SJCRH30 (cell line): ENCODE measurements at regions not wholly inside any gene's neighbourhood (a gene's known extent, or its start where the extent isn't known, plus 50 kb on each side); places are given as distances from the start of the nearest gene placed in this dataset.

Experiments used
- DNase-seq, 2 experiments: peaks; one replicate each; pipeline ENCODE4 v3.0.0-alpha.2; 2015 to 2020
- H3K27ac ChIP-seq: fragments of 250-450 bp; sonication (Bioruptor Pico); 2 replicates; pipeline ENCODE4 v1.5.1; 2020; ENCODE audit warnings: mild to moderate bottlenecking, moderate library complexity
- H3K27me3 ChIP-seq: fragments of 250-450 bp; sonication (Bioruptor Pico); 2 replicates; pipeline ENCODE4 v1.5.1; 2020; ENCODE audit warnings: mild to moderate bottlenecking, moderate library complexity
- H3K36me3 ChIP-seq: fragments of 250-450 bp; sonication (Bioruptor Pico); 2 replicates; pipeline ENCODE4 v1.5.1; 2020; ENCODE audit warnings: mild to moderate bottlenecking, moderate library complexity
- H3K4me1 ChIP-seq: fragments of 250-450 bp; sonication (Bioruptor Pico); 2 replicates; pipeline ENCODE4 v1.5.1; 2020; ENCODE audit warnings: mild to moderate bottlenecking, moderate library complexity
- H3K4me3 ChIP-seq: fragments of 250-450 bp; sonication (Bioruptor Pico); 2 replicates; pipeline ENCODE4 v1.5.1; 2020; ENCODE audit warnings: mild to moderate bottlenecking, moderate library complexity
- H3K9me3 ChIP-seq: fragments of 250-450 bp; sonication (Bioruptor Pico); replicated peaks from 2 replicates; pipeline ENCODE4 v1.5.1; 2020; ENCODE audit warnings: mild to moderate bottlenecking, moderate library complexity

DNA sequence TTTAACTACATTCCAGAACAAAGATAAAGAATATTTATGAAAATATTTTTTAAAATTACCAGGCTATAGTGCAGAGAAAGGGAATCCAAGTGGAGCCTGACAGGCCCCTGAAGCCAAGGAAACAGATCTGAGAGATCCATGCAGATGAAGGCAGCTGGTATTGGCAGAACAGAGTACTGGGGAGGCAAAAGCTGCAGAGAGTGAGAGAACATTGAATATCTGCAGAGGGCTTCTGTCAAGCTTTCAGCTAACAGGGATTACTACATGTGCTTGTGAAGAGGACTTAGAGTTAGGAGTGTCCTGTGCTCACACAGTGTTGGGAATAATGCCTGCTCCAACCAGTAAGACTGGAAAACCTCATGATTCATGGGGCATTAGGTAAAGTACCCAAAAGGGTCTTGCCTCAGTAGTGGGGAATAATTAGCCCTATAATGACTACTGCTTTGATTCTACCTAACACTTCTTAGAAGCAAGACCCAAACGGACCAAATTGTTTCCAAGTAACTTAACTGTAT is 657.2 kb downstream of the DHX35 start:
- Histone ChIP-seq H3K36me3 (no peaks in the 10 kb centered on the region), H3K4me1 (no peaks in the 10 kb centered on the region), H3K4me3 (no peak overlapping the region), H3K9me3 (no peaks in the 10 kb centered on the region), H3K27me3 (peaks cover 3% of the 10 kb centered on the region; the same call in 1 of the 2 replicates), H3K27ac (no peak overlapping the region)
- no peak for DNase-seq

DNA sequence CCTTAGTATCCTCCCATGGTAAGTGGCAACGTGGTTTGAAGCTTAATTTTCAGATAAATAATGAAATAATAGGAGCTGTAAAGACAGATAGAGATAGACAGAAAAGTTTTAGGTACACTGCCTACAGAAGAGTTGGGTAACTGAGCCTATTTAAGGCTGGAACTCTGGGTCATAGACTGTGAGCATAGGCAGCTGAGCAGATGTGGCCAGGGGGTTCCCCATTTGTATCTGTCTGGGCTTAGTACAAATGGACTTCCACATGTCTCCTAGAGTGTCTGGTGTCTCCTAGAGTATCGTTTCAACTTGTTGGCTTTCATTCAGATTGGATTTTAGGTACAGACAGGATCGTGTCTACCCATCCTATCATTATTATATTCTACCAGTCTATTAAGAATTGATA is 649.8 kb downstream of the DHX35 start:
- Histone ChIP-seq H3K4me1 (no peaks in the 10 kb centered on the region), H3K36me3 (no peaks in the 10 kb centered on the region), H3K27ac (no peak overlapping the region), H3K4me3 (no peak overlapping the region), H3K9me3 (no peaks in the 10 kb centered on the region), H3K27me3 (no peaks in the 10 kb centered on the region)
- no peak for DNase-seq

DNA sequence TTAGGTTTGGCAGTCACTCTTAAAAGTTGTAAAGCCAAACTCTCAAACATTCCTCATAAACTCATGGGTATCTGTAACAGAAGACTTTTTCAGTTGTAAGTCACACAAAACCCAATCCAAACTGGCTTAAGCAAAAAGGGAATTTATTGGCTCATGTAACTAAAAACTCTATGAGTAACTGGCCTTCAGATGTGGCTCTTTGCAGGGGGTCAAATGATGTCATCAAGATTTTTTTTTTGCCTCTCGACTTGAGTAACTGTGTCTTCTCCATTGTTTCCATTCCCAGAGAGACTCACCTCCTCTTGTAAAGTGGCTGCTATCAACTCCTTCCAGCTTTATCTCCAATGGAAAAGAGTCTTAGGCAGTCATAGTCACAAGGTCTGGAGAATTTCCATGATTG is 645.0 kb downstream of the DHX35 start:
- Histone ChIP-seq H3K36me3 (no peaks in the 10 kb centered on the region), H3K27me3 (peaks cover 4% of the 10 kb centered on the region; the same call in 1 of the 2 replicates), H3K4me1 (no peaks in the 10 kb centered on the region), H3K9me3 (no peaks in the 10 kb centered on the region), H3K27ac (no peak overlapping the region), H3K4me3 (no peak overlapping the region)
- DNase-seq, result peak in 1 of 2 experiments; percentile 9

DNA sequence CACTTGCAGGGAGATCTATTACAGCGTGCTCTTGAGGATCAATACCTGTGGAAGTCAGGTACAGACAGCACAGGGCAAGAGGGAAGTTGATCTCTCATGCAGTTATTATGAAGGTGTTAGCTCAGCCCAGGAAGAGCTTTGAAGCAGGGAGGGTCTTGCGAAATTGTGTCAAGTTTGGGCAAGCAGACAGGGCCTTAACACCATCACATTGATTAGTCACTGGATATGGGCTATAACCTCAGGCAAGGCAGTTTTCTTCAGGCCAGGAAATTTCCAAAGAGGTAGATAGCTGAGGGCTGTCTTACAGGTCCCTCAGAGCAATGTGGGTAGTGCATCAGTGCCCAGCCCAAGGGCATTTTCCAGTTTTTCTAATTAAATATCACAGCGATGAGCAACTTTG is 643.8 kb downstream of the DHX35 start:
- H3K27me3 ChIP-seq, result peaks cover 6% of the 10 kb centered on the region; the same call in 1 of the 2 replicates

DNA sequence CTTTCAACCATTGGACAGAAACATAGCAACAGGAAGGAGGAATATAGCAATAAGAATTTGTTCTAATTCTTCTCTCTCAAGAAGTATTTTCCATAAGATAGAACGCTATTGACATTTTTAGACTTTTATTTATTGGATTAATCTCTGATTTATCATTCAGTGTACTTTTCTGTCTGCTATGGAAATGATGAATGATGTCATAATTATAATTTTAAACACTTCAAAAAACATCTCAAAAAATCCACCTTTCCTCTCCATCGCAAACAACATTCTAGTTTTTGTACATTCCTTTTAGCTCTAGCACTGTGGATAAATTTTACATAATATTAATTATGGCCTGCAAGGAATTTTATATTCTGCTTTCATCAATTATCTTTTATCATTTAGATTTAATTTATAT is 643.2 kb downstream of the DHX35 start:
- H3K36me3 ChIP-seq, result no peaks in the 10 kb centered on the region
- H3K4me1 ChIP-seq, result no peaks in the 10 kb centered on the region
- DNase-seq, result no peak
- no peaks in the 10 kb centered on the region for H3K9me3 ChIP-seq
- H3K27me3 ChIP-seq, result peaks cover 6% of the 10 kb centered on the region; the same call in 1 of the 2 replicates
- no peak overlapping the region for H3K27ac ChIP-seq
- H3K4me3 ChIP-seq, result no peak overlapping the region

More for the DNA sequence above, 643.8 kb downstream of the DHX35 start:
- Histone ChIP-seq H3K9me3 (no peaks in the 10 kb centered on the region), H3K36me3 (no peaks in the 10 kb centered on the region), H3K4me1 (no peaks in the 10 kb centered on the region), H3K27ac (no peak overlapping the region), H3K4me3 (no peak overlapping the region)
- DNase-seq, result no peak

DNA sequence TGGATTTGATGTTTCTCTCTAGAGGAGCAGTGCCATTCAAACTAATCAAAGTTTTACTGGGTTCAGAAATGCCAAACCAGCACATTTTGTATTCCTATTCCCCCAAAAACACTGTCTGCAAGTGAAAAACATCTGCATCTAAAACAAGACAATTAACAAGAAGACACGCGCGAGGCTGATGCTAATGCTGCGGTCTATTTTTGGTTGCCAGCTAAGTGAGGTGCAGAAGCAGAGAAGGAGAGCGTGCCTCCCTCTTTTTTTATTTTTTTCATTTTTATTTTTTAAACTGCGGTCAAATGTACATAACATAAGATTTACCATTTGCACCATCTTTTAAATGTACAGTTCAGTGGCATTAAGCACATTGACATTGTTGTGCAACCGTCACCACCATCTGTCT is 641.1 kb downstream of the DHX35 start:
- Histone ChIP-seq H3K36me3 (no peaks in the 10 kb centered on the region), H3K4me1 (no peaks in the 10 kb centered on the region), H3K4me3 (no peak overlapping the region), H3K27ac (no peak overlapping the region), H3K27me3 (peaks cover 6% of the 10 kb centered on the region; the same call in 1 of the 2 replicates), H3K9me3 (no peaks in the 10 kb centered on the region)
- DNase-seq, result no peak

DNA sequence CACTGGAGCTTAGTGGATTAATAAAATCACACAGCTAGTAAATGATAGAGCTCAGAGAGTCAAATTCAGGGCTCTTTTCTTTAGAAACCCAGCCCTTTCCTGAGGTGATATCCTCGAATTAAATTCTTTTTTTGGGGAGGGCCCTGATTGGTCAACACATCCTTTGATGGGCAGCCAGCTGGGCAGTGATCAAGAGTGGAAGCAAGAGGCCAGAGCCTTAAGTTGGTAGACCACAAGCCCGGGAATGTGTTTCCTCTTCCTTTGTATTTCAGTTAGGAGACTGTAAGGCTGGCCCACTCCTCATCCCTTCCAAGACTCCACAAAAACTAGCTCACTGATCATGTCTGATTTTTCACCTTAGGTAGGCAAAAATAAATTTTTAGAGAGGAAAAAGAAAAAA is 640.5 kb downstream of the DHX35 start:
- no peaks in the 10 kb centered on the region for H3K9me3 ChIP-seq

DNA sequence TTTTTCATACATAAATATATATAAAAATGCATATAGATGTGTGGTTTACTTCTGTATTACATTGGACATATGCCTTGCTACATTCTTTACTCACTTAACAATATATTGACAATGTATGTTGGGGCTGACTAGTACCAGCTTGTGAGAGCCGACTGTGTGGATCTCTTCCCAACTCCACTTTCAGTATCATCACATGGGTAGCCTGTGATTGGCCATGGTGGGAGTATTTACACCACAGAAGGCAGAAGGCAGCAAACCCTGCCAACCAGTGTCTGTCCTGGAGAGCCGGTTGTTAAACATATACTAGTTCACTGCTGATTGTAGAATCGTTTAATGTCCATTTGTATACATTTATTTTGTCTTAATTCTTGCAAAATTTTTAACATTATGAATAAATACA is 638.7 kb downstream of the DHX35 start:
- DNase-seq, result no peak
- Histone ChIP-seq H3K4me3 (no peak overlapping the region), H3K36me3 (no peaks in the 10 kb centered on the region), H3K9me3 (no peaks in the 10 kb centered on the region), H3K4me1 (no peaks in the 10 kb centered on the region), H3K27ac (no peak overlapping the region), H3K27me3 (peaks cover 14% of the 10 kb centered on the region; the same call in 1 of the 2 replicates)

More for the DNA sequence above, 640.5 kb downstream of the DHX35 start:
- H3K4me1 ChIP-seq, result no peaks in the 10 kb centered on the region
- no peak for DNase-seq
- H3K27ac ChIP-seq, result no peak overlapping the region
- H3K4me3 ChIP-seq, result no peak overlapping the region
- H3K27me3 ChIP-seq, result peaks cover 6% of the 10 kb centered on the region; the same call in 1 of the 2 replicates
- no peaks in the 10 kb centered on the region for H3K36me3 ChIP-seq

DNA sequence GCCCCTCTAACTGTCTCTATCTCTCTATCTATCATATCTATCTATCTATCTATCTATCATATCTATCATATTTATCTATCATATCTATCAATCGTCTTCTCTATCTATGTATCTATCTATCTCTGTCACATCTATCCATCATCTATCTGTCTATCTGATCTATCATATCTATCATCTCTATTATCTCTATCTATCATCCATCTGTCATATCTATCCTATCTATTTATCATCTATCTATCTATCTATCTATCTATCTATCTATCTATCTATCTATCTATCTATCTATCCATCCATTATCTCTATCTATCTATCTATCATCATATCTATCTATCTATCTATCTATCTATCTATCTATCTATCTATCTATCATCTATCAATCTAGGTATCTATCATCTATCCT is 638.0 kb downstream of the DHX35 start:
- Histone ChIP-seq H3K27ac (no peak overlapping the region), H3K27me3 (peaks cover 17% of the 10 kb centered on the region; the same call in 1 of the 2 replicates), H3K9me3 (no peaks in the 10 kb centered on the region), H3K4me1 (no peaks in the 10 kb centered on the region), H3K4me3 (no peak overlapping the region), H3K36me3 (no peaks in the 10 kb centered on the region)
- DNase-seq, result no peak

DNA sequence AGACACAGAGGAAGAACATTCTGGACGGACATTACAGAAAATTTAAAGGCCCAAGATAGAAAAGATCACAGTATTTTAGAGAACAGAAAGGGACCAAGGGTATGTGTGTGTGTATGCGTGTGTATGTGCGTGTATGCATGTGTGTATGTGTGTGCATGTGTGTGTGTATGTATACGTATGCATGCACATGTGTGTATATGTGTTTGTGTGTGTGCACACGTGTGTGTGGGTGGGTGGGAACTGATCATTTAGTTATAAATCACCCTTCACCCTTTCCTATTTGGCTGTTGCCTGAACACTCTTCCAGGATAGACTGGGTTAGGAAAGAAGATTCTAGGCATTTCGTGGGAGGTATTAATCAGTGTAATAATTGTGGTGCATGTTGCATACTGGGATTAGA is 634.4 kb downstream of the DHX35 start:
- Histone ChIP-seq H3K4me3 (no peak overlapping the region), H3K36me3 (no peaks in the 10 kb centered on the region), H3K4me1 (no peaks in the 10 kb centered on the region), H3K27me3 (peaks cover 22% of the 10 kb centered on the region), H3K9me3 (no peaks in the 10 kb centered on the region), H3K27ac (no peak overlapping the region)
- no peak for DNase-seq

DNA sequence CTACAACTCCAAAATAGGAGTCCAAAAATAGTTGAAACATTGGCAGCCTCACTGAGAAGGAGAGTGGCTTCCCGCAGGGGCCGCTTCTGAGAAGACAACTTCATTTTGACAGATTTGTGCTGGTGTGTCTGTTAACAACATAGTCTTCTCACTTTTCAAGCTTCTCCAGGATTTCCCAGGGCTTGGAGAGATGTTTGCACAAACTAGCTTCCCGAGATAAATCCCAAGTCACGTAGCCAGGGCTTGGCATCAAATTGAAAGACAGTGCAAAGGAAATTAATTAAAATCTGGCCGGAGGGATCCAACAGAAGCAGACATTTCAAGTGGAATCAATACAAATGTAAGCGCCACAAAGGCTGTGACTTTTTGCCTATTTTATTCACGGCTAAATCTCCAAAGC is 630.2 kb downstream of the DHX35 start:
- Histone ChIP-seq H3K4me3 (no peak overlapping the region), H3K27me3 (peaks cover 22% of the 10 kb centered on the region), H3K27ac (no peak overlapping the region), H3K9me3 (no peaks in the 10 kb centered on the region), H3K36me3 (no peaks in the 10 kb centered on the region), H3K4me1 (no peaks in the 10 kb centered on the region)
- DNase-seq, result no peak

DNA sequence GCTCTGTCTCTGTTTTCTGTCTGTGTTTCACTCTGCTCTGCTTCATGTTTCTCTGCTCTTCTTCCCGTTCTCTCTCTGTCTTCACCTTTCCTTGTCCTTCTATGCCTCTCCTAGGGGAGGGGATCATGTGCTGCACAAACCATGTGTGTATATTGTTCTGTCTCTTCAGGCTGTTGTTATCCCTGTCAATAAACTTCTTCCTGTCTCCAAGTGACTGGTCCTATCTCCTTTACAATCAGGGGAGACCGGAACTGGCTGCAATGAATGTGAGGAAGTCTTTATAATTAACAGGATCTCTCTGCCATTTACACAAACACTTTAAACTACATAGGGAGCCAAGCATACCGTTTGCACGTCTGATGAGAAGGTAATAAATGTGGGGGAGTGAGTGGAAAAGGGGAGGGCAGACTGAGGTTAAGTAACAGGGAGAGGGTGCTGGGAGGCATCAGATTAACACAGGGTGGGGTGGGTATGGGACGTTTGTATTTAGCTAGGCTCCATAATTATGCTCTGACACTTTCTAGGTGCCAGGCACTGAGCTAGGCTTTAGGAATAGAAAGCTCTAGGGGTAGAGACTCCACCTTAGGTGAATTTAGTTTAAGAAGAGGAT is 626.1 kb downstream of the DHX35 start:
- DNase-seq, result no peak
- Histone ChIP-seq H3K27me3 (peaks cover 3% of the 10 kb centered on the region; the same call in 1 of the 2 replicates), H3K36me3 (no peaks in the 10 kb centered on the region), H3K9me3 (no peaks in the 10 kb centered on the region), H3K4me1 (no peaks in the 10 kb centered on the region), H3K4me3 (no peak overlapping the region), H3K27ac (no peak overlapping the region)

DNA sequence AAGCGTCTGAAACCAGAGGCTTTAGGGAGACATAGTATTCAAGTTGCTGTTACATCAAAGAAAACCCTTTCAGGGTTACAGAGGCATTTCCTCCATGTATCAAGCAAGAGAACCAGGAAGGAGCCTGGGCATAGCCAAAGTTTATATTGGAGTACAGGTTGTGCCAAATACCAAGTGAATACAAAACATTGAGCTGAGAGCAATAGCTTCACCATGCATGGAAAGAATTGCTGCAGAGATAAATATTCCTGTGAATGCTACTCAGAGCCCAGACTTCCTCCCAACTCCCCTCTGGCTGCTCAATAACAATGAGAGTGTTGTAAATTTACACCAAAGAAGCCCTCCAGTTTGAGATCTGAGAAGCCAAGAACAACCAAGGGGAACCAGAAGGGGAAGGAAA is 618.9 kb downstream of the DHX35 start:
- H3K4me1 ChIP-seq, result no peaks in the 10 kb centered on the region
- H3K9me3 ChIP-seq, result no peaks in the 10 kb centered on the region
- H3K27ac ChIP-seq, result no peak overlapping the region
- DNase-seq, result no peak
- peaks cover 3% of the 10 kb centered on the region; the same call in 1 of the 2 replicates for H3K27me3 ChIP-seq
- no peaks in the 10 kb centered on the region for H3K36me3 ChIP-seq
- no peak overlapping the region for H3K4me3 ChIP-seq

DNA sequence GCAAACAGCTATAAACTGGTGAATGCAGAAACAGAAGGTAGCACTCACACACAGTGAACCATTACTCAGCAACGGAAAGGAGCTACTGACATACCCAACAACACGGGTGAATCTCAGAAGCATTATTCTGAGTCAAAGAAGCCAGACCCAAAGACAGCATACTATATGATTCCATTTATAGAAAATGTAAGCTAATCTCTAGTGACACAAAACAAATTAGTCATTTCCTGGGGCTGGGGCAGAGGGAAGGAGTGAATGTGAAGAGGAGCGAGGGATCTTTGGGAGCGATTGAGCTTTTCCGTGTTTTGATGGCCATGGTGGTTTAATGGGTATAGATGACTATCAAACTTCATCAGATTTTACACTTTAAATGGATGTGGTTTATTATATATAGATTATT is 614.6 kb downstream of the DHX35 start:
- H3K4me1 ChIP-seq, result no peaks in the 10 kb centered on the region
- H3K4me3 ChIP-seq, result no peak overlapping the region
- H3K27ac ChIP-seq, result no peak overlapping the region
- no peak for DNase-seq
- H3K36me3 ChIP-seq, result no peaks in the 10 kb centered on the region
- no peaks in the 10 kb centered on the region for H3K9me3 ChIP-seq
- H3K27me3 ChIP-seq, result peaks cover 3% of the 10 kb centered on the region; the same call in 1 of the 2 replicates

DNA sequence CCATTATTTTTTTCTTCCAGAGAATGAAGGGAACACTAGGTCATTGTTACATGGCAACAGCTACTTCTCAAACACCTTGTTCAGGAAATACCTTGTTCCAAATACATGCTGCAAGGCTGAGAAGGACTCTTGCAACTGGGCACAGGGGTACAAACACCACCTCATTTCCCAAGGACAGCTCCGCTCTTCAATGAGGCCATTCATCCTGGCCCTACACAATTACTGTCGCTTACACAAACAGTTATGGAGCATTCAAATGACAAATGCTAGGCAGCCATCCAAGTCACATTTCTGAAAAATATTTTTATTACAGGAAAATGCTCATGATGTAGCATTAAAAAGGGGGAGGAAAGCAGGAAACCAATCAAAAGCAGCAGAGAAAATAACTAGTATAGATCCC is 611.9 kb downstream of the DHX35 start:
- no peak for DNase-seq
- Histone ChIP-seq H3K27ac (no peak overlapping the region), H3K4me1 (no peaks in the 10 kb centered on the region), H3K4me3 (no peak overlapping the region), H3K27me3 (peaks cover 3% of the 10 kb centered on the region; the same call in 1 of the 2 replicates), H3K36me3 (no peaks in the 10 kb centered on the region), H3K9me3 (no peaks in the 10 kb centered on the region)

DNA sequence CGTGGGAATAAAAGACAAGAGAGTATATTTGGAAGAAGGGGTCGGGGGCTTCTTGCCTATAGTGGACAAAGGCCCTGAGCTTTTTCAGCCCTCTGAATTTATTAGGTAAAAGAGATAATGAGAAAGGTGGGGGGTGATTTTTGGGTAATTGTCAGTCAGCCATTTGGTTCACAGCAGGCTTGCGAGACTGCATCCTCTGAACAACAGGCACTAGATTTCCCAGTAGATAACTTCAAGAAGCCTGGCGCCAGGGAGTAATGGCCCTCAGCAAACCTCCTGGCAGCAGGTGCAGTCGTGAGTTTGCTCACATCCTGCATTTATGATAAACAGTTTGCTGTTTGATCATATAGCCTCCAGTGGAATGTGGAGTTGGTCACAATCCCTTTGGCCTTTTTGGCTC is 609.0 kb downstream of the DHX35 start:
- no peaks in the 10 kb centered on the region for H3K9me3 ChIP-seq
- no peaks in the 10 kb centered on the region for H3K36me3 ChIP-seq
- H3K4me1 ChIP-seq, result no peaks in the 10 kb centered on the region
- no peak for DNase-seq
- no peak overlapping the region for H3K4me3 ChIP-seq
- no peaks in the 10 kb centered on the region for H3K27me3 ChIP-seq
- H3K27ac ChIP-seq, result no peak overlapping the region
